Thymus (tissue), 11 donors: ENCODE measurements at regions not wholly inside any gene's neighbourhood (a gene's known extent, or its start where the extent isn't known, plus 50 kb on each side); places are given as distances from the start of the nearest gene placed in this dataset.
A peak's percentile ranks its signal among the peaks of the same experiment; 100 is the strongest.
"Not testable (repeated sequence)": the region's sequence is repeated elsewhere in the genome, so short reads cannot be mapped to it uniquely, and the experiment has no call there.

Experiments
- DNase-seq, 9 donors: peaks; one replicate each; pipeline ENCODE4 v3.0.0-alpha.2; 2013; ENCODE audit warnings: low spot score in 9 of 9, low read depth in 6 of 9, missing footprints in 1 of 9
- H3K27ac ChIP-seq, 2 donors: one replicate each; pipeline ENCODE4 v1.5.1; 2013; ENCODE audit warnings: control low read depth in 1 of 2, low read depth in 1 of 2, low read length in 1 of 2, mild to moderate bottlenecking in 1 of 2, moderate library complexity in 1 of 2
- H3K27me3 ChIP-seq, 2 donors: one replicate each; pipeline ENCODE4 v1.5.1; 2013; ENCODE audit warnings: low read length in 1 of 2; ENCODE audit not compliant: control insufficient read depth in 2 of 2, insufficient read depth in 1 of 2
- H3K36me3 ChIP-seq, 2 donors: one replicate each; pipeline ENCODE4 v1.5.1; 2013; ENCODE audit warnings: low read length in 1 of 2, mild to moderate bottlenecking in 1 of 2, moderate library complexity in 1 of 2; ENCODE audit not compliant: control insufficient read depth in 2 of 2, insufficient read depth in 2 of 2
- H3K4me1 ChIP-seq, 2 donors: one replicate each; pipeline ENCODE4 v1.5.1; 2013; ENCODE audit warnings: low read length in 2 of 2; ENCODE audit not compliant: control insufficient read depth in 2 of 2, insufficient read depth in 2 of 2
- H3K4me3 ChIP-seq, 2 donors: one replicate each; pipeline ENCODE4 v1.5.1; 2013; ENCODE audit warnings: low read length in 2 of 2, control low read depth in 1 of 2, mild to moderate bottlenecking in 1 of 2
- H3K9me3 ChIP-seq, 2 donors: one replicate each; pipeline ENCODE4 v1.5.1; 2013; ENCODE audit warnings: low read length in 1 of 2, mild to moderate bottlenecking in 1 of 2; ENCODE audit not compliant: control insufficient read depth in 2 of 2, insufficient read depth in 1 of 2
- WGBS: extraction: QIAGEN DNeasy Blood & Tissue Kit; methylation state at CpG from one replicate; pipeline ENCODE4 v1.1.7; 2013; 5-methylcytosine and 5-hydroxymethylcytosine counted together
- donor health status: healthy.

DNA sequence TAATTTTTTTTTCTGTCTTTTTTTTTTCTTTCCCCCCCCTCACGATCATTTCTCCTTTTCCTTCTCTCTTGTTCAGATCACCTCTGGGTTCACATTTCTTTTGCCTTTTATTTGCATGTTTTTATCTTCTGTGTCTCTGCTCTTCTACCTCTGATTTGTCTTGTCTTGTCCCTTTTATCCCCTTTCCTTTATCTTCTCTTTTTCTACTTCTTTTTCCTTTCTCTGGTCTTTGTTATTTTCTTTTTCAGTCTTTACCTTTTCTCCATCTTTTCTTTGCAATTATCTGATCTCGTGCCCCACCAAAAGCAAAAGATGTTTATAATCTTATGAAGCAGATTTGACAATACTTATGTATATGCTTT, 77.8 kb upstream of the RAP1B start:
- no peaks in the 10 kb centered on the region for H3K27me3 ChIP-seq
- no peak for DNase-seq
- H3K4me1 ChIP-seq, result no peaks in the 10 kb centered on the region
- no peak overlapping the region for H3K4me3 ChIP-seq
- H3K36me3 ChIP-seq, result no peaks in the 10 kb centered on the region
- 92% methylated on average over 2 of the region's 2 CpGs for WGBS
- H3K27ac ChIP-seq, result no peak overlapping the region
- no peaks in the 10 kb centered on the region for H3K9me3 ChIP-seq

DNA sequence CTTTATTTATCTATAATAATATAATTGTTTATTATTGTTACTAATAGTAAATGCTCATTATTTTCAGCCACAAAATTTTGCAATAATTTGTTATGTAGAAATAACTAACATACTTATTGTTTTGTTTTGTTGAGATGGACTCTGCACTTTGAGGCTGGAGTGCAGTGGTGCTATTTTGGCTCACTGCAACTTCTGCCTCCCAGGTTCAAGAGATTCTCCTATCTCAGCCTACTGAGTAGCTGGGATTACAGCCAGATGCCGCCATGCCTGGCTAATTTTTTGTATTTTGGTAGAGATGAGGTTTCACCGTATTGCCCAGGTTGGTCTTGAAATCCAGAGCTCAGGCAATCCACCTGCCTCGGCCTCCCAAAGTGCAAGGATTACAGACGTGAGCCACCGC, 76.6 kb upstream of the RAP1B start:
- WGBS, result 96% methylated on average over 5 of the region's 5 CpGs
- peaks cover under 1 to 7% of the 10 kb centered on the region in 2 donors for H3K4me1 ChIP-seq
- DNase-seq, result no peak

DNA sequence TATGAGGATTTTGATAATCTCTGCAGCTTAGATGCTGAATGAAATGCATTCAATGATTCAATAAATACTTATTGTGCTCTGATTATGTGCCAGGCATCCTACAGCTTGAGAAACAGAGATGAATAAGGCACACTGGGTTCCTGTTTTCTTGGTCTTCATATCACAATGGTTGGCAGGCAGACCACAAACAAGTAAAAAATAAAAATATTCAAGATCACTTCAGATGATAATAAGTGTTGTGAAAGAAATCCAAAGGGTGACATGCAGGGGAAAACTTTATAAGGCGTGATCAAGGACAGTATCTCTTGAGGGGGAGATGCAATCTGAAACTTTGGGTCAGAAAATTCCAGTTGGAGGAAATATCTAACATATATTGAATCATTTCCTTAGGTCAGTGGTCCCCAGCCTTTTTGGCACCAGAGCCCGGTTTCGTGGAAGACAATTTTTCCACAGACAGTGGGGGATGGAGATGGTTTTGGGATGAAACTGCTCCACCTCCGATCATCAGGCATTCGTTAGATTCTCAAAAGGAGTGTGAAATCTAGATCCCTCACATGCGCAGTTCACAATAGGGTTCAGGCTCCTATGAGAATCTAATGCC, 73.7 kb upstream of the RAP1B start:
- H3K27ac ChIP-seq, result no peak overlapping the region
- 97% methylated on average over 6 of the region's 6 CpGs for WGBS
- H3K4me3 ChIP-seq, result no peak overlapping the region

More for the DNA sequence above, 76.6 kb upstream of the RAP1B start:
- no peaks in the 10 kb centered on the region for H3K27me3 ChIP-seq
- no peaks in the 10 kb centered on the region for H3K36me3 ChIP-seq
- H3K4me3 ChIP-seq, result no peak overlapping the region
- H3K27ac ChIP-seq, result no peak overlapping the region
- H3K9me3 ChIP-seq, result no peaks in the 10 kb centered on the region

DNA sequence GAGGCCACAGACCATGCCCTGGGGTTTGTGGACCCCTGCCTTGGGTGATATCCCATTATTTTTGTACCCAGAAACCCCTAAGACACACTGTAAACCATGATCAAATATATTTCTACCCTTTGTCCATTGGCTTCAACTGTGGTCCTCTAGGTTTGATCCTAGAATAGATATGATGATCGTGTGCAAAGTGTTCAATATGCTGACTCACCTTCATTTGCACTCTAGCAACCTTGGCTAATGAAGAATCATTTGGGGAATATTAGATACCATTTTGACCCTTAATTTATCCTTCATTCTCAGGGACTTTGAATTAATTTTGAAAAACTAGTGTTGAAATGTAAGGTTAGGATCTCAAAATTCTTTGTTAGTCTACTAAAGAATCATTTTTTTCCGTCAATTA, 73.1 kb upstream of the RAP1B start:
- no peak for DNase-seq
- Histone ChIP-seq H3K4me1 (peaks cover 4 to 8% of the 10 kb centered on the region in 2 donors), H3K9me3 (peaks cover 0 to 14% of the 10 kb centered on the region in 2 donors), H3K4me3 (no peak overlapping the region), H3K27me3 (no peaks in the 10 kb centered on the region), H3K36me3 (no peaks in the 10 kb centered on the region), H3K27ac (no peak overlapping the region)
- WGBS, result 98% methylated on average over 2 of the region's 2 CpGs

More for the DNA sequence above, 73.7 kb upstream of the RAP1B start:
- H3K9me3 ChIP-seq, result peaks cover 0 to 14% of the 10 kb centered on the region in 2 donors
- H3K27me3 ChIP-seq, result no peaks in the 10 kb centered on the region
- peaks cover 4 to 8% of the 10 kb centered on the region in 2 donors for H3K4me1 ChIP-seq
- no peaks in the 10 kb centered on the region for H3K36me3 ChIP-seq
- no peak for DNase-seq

DNA sequence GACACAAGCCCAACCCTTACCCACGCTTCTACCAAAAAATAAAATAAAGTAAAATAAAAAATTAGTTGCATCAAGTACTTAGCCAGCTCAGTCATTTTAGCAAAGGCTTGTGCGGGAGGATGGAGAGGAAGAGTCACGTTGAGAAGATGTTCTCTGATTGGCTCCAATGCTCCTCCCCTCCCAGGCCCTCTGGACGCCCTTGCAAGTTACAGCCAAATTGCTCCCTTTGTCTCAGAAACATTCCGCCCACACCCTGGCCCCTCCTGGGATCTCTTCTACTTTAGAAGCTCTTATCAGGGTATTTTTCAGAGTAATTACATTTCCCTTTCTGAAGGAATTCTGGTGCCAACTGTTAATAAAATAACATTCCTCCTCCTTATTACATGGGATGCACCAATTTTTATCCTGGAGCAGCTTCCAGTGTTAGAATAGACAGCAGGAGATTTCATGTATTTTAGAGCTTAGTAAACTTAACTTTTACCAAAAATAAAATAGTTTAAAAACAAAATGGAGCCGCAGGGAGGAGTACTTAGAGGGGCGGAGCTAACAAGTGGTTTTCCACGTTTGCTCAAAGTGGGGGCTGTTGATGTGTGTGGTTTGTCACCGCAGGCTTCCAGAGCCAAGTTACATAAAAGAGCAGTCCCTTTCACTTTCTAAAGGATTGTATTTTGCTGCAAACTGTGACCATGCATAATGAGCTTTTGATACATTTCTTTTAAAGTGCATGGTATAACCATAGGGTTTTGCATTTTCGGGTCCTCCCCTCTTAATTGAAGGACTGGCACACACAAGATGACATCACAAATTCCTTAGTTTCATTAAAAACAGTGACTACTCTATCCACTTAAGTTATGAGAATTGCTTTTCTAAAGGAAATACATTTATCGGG, 71.7 kb upstream of the RAP1B start:
- H3K4me1 ChIP-seq, result peaks cover 4 to 8% of the 10 kb centered on the region in 2 donors
- H3K27ac ChIP-seq, result peak overlapping the region; percentile 42 to 67
- 39% methylated on average over 11 of the region's 11 CpGs for WGBS
- peaks cover 0 to 14% of the 10 kb centered on the region in 2 donors for H3K9me3 ChIP-seq
- no peaks in the 10 kb centered on the region for H3K27me3 ChIP-seq
- no peaks in the 10 kb centered on the region for H3K36me3 ChIP-seq
- H3K4me3 ChIP-seq, result no peak overlapping the region
- DNase-seq, result peak in 8 of 9 donors; percentile 19 to 78 (median 28)

DNA sequence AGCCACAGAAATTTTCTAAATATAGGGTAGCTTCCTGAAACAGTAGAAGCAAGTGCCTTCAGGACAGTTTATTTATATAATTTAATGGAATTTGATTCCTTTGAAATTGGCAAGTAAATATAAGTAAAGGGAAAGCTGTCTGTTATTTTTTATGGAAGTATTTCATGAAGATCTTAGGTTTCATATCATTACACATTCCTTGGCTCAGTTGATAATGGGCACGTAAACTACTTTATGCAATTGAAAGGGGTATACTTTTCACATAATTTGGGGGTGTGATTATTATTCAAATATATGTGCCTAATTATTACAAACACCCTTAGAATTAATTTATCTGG, 71.1 kb upstream of the RAP1B start:
- H3K27ac ChIP-seq, result peak overlapping the region in 1 of 2 donors; percentile 67
- peaks cover 4 to 8% of the 10 kb centered on the region in 2 donors for H3K4me1 ChIP-seq
- 92% methylated on average over 1 of the region's 1 CpG for WGBS
- no peak for DNase-seq
- H3K27me3 ChIP-seq, result no peaks in the 10 kb centered on the region
- H3K4me3 ChIP-seq, result no peak overlapping the region
- no peaks in the 10 kb centered on the region for H3K36me3 ChIP-seq
- peaks cover 0 to 14% of the 10 kb centered on the region in 2 donors for H3K9me3 ChIP-seq

DNA sequence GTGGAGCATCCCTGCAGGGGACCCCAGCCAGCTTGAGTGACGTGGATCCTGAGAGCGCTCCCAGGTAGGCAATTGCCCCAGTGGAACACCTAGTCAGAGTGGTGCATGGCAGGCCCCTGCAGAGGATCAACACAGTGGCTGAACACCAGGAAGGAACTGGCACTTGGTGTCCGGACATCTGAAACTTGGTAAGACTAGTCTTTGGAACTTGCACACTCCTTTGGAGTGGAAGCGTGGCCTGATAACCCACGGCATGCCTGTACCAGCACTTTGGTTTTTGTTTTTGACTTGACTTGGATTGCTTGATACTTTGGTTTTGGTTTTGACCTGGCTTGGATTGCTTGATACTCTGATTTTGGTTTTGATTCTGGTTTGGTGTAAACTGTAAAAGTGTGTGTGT, 69.9 kb upstream of the RAP1B start:
- not testable (repeated sequence) for DNase-seq, H3K27ac ChIP-seq, H3K4me3 ChIP-seq, H3K36me3 ChIP-seq, H3K4me1 ChIP-seq, H3K27me3 ChIP-seq
- WGBS, result 97% methylated on average over 5 of the region's 5 CpGs
- H3K9me3 ChIP-seq, result peaks cover 0 to 14% of the 10 kb centered on the region in 2 donors

DNA sequence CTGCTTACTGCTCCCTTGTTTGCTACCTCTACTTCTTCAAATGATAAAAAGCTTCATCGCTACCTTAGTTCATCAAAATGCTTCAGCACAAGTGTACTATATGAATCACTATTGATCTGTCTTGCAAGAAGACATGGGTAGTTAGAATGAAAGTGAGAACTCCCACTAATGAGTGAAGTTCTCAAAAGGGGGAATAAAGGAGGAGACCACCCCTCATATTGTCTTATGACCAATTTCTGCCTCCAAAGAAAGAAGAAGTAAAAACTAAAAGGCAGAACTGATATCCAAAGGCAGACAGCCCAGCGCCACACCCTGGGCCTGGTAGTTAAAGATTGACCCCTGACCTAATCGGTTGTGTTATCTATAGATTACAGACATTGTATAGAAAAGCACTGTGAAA, 63.4 kb upstream of the RAP1B start:
- not testable (repeated sequence) for H3K4me1 ChIP-seq, H3K9me3 ChIP-seq, H3K4me3 ChIP-seq, DNase-seq, H3K27me3 ChIP-seq, H3K36me3 ChIP-seq, H3K27ac ChIP-seq
- WGBS, result 95% methylated on average over 3 of the region's 3 CpGs

DNA sequence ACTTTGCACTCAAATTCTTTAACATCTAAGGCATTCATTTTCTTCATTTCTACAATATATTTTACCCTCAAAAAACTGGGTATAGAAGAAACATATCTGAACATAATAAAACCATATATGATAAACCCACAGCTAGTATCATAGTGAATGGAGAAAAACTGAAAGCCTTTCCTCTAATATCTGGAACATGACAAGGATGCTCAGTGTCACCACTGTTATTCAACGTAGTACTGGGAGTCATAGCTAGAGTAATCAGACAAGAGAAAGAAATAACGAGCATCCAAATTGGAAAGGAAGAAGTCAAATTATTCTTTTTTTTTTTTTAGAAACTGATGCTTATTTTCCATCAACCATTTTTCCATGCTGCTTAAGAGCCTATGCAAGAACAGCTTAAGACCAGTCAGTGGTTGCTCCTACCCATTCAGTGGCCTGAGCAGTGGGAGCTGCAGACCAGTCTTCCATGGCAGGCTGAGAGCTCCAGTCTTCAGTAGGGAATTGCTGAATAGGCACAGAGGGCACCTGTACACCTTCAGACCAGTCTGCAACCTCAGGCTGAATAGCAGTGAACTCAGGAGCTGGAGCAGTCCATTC, 58.0 kb upstream of the RAP1B start:
- 96% methylated on average over 2 of the region's 2 CpGs for WGBS
- DNase-seq, H3K4me3 ChIP-seq, H3K9me3 ChIP-seq, H3K36me3 ChIP-seq, H3K27ac ChIP-seq, H3K27me3 ChIP-seq, H3K4me1 ChIP-seq: not testable (repeated sequence)
